H9 (cell line): ENCODE measurements at regions not wholly inside any gene's neighbourhood (a gene's known extent, or its start where the extent isn't known, plus 50 kb on each side); places are given as distances from the start of the nearest gene placed in this dataset.

Experiments used
- DNase-seq: peaks from one replicate; pipeline ENCODE4 v3.0.0-alpha.2; 2017
- H2AFZ ChIP-seq: one replicate; pipeline ENCODE4 v1.6.1; 2013; ENCODE audit warnings: mild to moderate bottlenecking, low read length, control low read depth, moderate library complexity
- H2AK5ac ChIP-seq: 2 replicates; pipeline ENCODE4 v1.6.1; 2013; ENCODE audit warnings: low read length, control low read depth, mixed read lengths; ENCODE audit not compliant: insufficient read length
- H2BK120ac ChIP-seq: one replicate; pipeline ENCODE4 v1.6.1; 2013; ENCODE audit warnings: low read depth, mild to moderate bottlenecking, low read length, control low read depth, inconsistent platforms; ENCODE audit not compliant: poor library complexity, severe bottlenecking
- H2BK12ac ChIP-seq: 2 replicates; pipeline ENCODE4 v1.6.1; 2013; ENCODE audit warnings: low read length, control low read depth, mixed read lengths, low read depth; ENCODE audit not compliant: insufficient read length
- H2BK15ac ChIP-seq: 2 replicates; pipeline ENCODE4 v1.6.1; 2013; ENCODE audit warnings: low read depth, low read length, control low read depth
- H2BK20ac ChIP-seq: one replicate; pipeline ENCODE4 v1.6.1; 2013; ENCODE audit warnings: low read depth, mild to moderate bottlenecking, low read length, control low read depth, inconsistent platforms; ENCODE audit not compliant: poor library complexity, severe bottlenecking
- H2BK5ac ChIP-seq: 2 replicates; pipeline ENCODE4 v1.6.1; 2013; ENCODE audit warnings: low read length, control low read depth, mixed read lengths; ENCODE audit not compliant: insufficient read length
- H3K14ac ChIP-seq: 2 replicates; pipeline ENCODE4 v1.6.1; 2013; ENCODE audit warnings: low read length, control low read depth; ENCODE audit not compliant: insufficient read depth
- H3K18ac ChIP-seq: 2 replicates; pipeline ENCODE4 v1.6.1; 2013; ENCODE audit warnings: low read depth, mild to moderate bottlenecking, mixed read lengths, low read length, control low read depth; ENCODE audit not compliant: insufficient read length
- H3K23ac ChIP-seq: 2 replicates; pipeline ENCODE4 v1.6.1; 2013; ENCODE audit warnings: low read length, control low read depth, mixed read lengths, low read depth; ENCODE audit not compliant: insufficient read length
- H3K23me2 ChIP-seq: 2 replicates; pipeline ENCODE4 v1.6.1; 2013; ENCODE audit warnings: low read depth, mild to moderate bottlenecking, mixed read lengths, low read length, control low read depth; ENCODE audit not compliant: insufficient read length, poor library complexity, severe bottlenecking
- H3K27ac ChIP-seq: 2 replicates; pipeline ENCODE4 v1.5.1; 2013; ENCODE audit warnings: low read length, control low read depth, mixed read lengths, low read depth; ENCODE audit not compliant: insufficient read length
- H3K27me3 ChIP-seq: 2 replicates; pipeline ENCODE4 v1.6.1; 2013; ENCODE audit warnings: low read length, control low read depth, inconsistent platforms; ENCODE audit not compliant: insufficient read depth
- H3K4ac ChIP-seq: 2 replicates; pipeline ENCODE4 v1.6.1; 2013; ENCODE audit warnings: low read depth, mild to moderate bottlenecking, control low read depth, inconsistent platforms, low read length, moderate library complexity
- H3K4me1 ChIP-seq: 2 replicates; pipeline ENCODE4 v1.6.1; 2013; ENCODE audit warnings: low read length, control low read depth, inconsistent platforms; ENCODE audit not compliant: insufficient read depth
- H3K4me2 ChIP-seq: 2 replicates; pipeline ENCODE4 v1.6.1; 2013; ENCODE audit warnings: low read length, control low read depth, mixed read lengths; ENCODE audit not compliant: insufficient read length, insufficient read depth
- H3K56ac ChIP-seq: 2 replicates; pipeline ENCODE4 v1.6.1; 2013; ENCODE audit warnings: low read depth, mild to moderate bottlenecking, mixed read lengths, low read length, control low read depth; ENCODE audit not compliant: insufficient read length
- H3K79me1 ChIP-seq: 2 replicates; pipeline ENCODE4 v1.6.1; 2013; ENCODE audit warnings: low read depth, mild to moderate bottlenecking, moderate library complexity, low read length, control low read depth, inconsistent platforms; ENCODE audit not compliant: insufficient read depth, poor library complexity, severe bottlenecking
- H3K79me2 ChIP-seq: 2 replicates; pipeline ENCODE4 v1.6.1; 2013; ENCODE audit warnings: low read length, control low read depth, inconsistent platforms; ENCODE audit not compliant: insufficient read depth
- H3K9ac ChIP-seq: 2 replicates; pipeline ENCODE4 v1.6.1; 2013; ENCODE audit warnings: low read length, control low read depth, mixed read lengths; ENCODE audit not compliant: insufficient read length; ENCODE audit errors: extremely low read depth
- H3K9me3 ChIP-seq: one replicate; pipeline ENCODE4 v1.6.1; 2013; ENCODE audit warnings: low read depth, low read length, inconsistent platforms; ENCODE audit not compliant: control insufficient read depth
- H3T11ph ChIP-seq: one replicate; pipeline ENCODE4 v1.6.1; 2013; ENCODE audit warnings: mild to moderate bottlenecking, low read length, control low read depth, inconsistent platforms
- H4K20me1 ChIP-seq: one replicate; pipeline ENCODE4 v1.6.1; 2013; ENCODE audit not compliant: control insufficient read depth, insufficient read length, insufficient read depth
- H4K5ac ChIP-seq: 2 replicates; pipeline ENCODE4 v1.6.1; 2013; ENCODE audit warnings: low read depth, mild to moderate bottlenecking, mixed read lengths, low read length, control low read depth; ENCODE audit not compliant: insufficient read length
- H4K8ac ChIP-seq: replicated peaks from 2 replicates; pipeline ENCODE4 v1.6.1; 2013; ENCODE audit warnings: low read length, control low read depth, mixed read lengths, low read depth; ENCODE audit not compliant: insufficient read length
- H4K91ac ChIP-seq: 2 replicates; pipeline ENCODE4 v1.6.1; 2013; ENCODE audit warnings: low read depth, mild to moderate bottlenecking, moderate library complexity, mixed read lengths, low read length, control low read depth; ENCODE audit not compliant: insufficient read length
- H3K27ac Mint-ChIP-seq, 3 experiments: 2 replicates in 2 of 3; 3 replicates in 1 of 3; pipeline ENCODE4 v1.8.0; 2020 to 2021; ENCODE audit warnings: mixed read lengths in 3 of 3, mild to moderate bottlenecking in 1 of 3, moderate library complexity in 1 of 3
- H3K27me3 Mint-ChIP-seq: 2 replicates; pipeline ENCODE4 v1.8.0; 2021; ENCODE audit warnings: low read depth, mild to moderate bottlenecking, moderate library complexity, mixed read lengths
- H3K36me3 Mint-ChIP-seq, 3 experiments: 2 replicates in 2 of 3; 3 replicates in 1 of 3; pipeline ENCODE4 v1.8.0; 2020 to 2021; ENCODE audit warnings: low read depth in 3 of 3, mixed read lengths in 3 of 3; ENCODE audit not compliant: insufficient read depth in 1 of 3
- H3K4me1 Mint-ChIP-seq, 2 experiments: 2 replicates each; pipeline ENCODE4 v1.8.0; 2020; ENCODE audit warnings: mixed read lengths in 2 of 2
- H3K4me3 Mint-ChIP-seq, 2 experiments: 2 replicates in 1 of 2; 3 replicates in 1 of 2; pipeline ENCODE4 v1.8.0; 2020 to 2021; ENCODE audit warnings: mild to moderate bottlenecking in 2 of 2, mixed read lengths in 2 of 2, moderate library complexity in 1 of 2
- H3K9me3 Mint-ChIP-seq, 2 experiments: 2 replicates in 1 of 2; 3 replicates in 1 of 2; pipeline ENCODE4 v1.8.0; 2020; ENCODE audit warnings: mild to moderate bottlenecking in 2 of 2, mixed read lengths in 2 of 2, moderate library complexity in 1 of 2
- WGBS: extraction: QIAGEN DNeasy Blood & Tissue Kit; methylation state at CpG from one replicate; pipeline ENCODE4 v1.1.7; 2013; ENCODE audit warnings: missing lambda C conversion rate, low lambda C conversion rate, mixed read lengths; ENCODE audit not compliant: insufficient read length; ENCODE audit errors: extremely low coverage; 5-methylcytosine and 5-hydroxymethylcytosine counted together
- TF ChIP-seq, protein P1 (sequence below): fragments of 200-600 bp; sonication (generic); conservative IDR thresholded peaks from 3 replicates; pipeline ENCODE4 v1.8.0; 2021; ENCODE audit warnings: antibody characterized with exemption, mild to moderate bottlenecking

DNA sequence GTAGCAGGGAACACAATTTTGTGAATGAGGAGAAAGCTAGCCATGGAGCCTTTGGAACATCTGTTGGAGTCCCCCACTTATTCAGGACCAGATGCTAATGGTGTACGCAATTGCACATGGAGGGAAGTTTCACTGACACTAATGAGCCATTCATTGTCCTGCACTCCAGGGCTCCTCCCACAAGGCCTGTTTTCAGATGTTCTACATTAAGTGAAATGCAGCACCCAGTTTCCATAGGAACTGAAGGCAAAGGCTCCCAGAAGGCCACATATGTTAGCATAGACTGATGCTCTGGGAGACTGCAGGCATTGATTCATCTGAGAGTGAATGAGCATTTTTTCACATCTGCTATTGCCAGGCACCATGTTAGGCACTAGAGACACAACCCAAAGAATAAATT lies 399.5 kb downstream of the ETS1 start:
- Histone ChIP-seq H3K23ac (no peak overlapping the region), H2BK20ac (no peak overlapping the region), H3K4me1 (no peaks in the 10 kb centered on the region), H3K4ac (no peak overlapping the region), H4K8ac (no peak overlapping the region), H2AFZ (no peak overlapping the region), H3K79me2 (no peaks in the 10 kb centered on the region), H2AK5ac (no peak overlapping the region), H3K27ac (no peak overlapping the region), H3K4me2 (no peak overlapping the region), H3K56ac (no peak overlapping the region), H4K20me1 (no peaks in the 10 kb centered on the region), H3K14ac (no peak overlapping the region), H2BK120ac (no peak overlapping the region), H4K91ac (no peak overlapping the region), H3T11ph (no peak overlapping the region), H2BK12ac (no peak overlapping the region), H3K9me3 (no peaks in the 10 kb centered on the region), H3K27me3 (no peaks in the 10 kb centered on the region), H4K5ac (no peak overlapping the region), H3K18ac (no peak overlapping the region), H3K9ac (no peak overlapping the region), H3K79me1 (no peaks in the 10 kb centered on the region), H2BK15ac (no peak overlapping the region), H2BK5ac (no peak overlapping the region), H3K23me2 (no peaks in the 10 kb centered on the region)
- TF ChIP-seq, protein P1, sequence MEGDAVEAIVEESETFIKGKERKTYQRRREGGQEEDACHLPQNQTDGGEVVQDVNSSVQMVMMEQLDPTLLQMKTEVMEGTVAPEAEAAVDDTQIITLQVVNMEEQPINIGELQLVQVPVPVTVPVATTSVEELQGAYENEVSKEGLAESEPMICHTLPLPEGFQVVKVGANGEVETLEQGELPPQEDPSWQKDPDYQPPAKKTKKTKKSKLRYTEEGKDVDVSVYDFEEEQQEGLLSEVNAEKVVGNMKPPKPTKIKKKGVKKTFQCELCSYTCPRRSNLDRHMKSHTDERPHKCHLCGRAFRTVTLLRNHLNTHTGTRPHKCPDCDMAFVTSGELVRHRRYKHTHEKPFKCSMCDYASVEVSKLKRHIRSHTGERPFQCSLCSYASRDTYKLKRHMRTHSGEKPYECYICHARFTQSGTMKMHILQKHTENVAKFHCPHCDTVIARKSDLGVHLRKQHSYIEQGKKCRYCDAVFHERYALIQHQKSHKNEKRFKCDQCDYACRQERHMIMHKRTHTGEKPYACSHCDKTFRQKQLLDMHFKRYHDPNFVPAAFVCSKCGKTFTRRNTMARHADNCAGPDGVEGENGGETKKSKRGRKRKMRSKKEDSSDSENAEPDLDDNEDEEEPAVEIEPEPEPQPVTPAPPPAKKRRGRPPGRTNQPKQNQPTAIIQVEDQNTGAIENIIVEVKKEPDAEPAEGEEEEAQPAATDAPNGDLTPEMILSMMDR: no peak
- Mint-ChIP-seq H3K4me3 (no peak overlapping the region), H3K27me3 (no peaks in the 10 kb centered on the region), H3K9me3 (peaks cover 19% of the 10 kb centered on the region in 2 experiments), H3K36me3 (peaks cover 3 to 20% (median 3%) of the 10 kb centered on the region in 3 experiments; a peak in 5 of 7 replicates), H3K27ac (no peak overlapping the region), H3K4me1 (no peaks in the 10 kb centered on the region)
- no CpG with 5 or more reads among the region's 1 CpG for WGBS
- DNase-seq: no peak
